Stimulated activated naive CD8-positive, alpha-beta T cell treated with anti-CD3 and anti-CD28 coated beads, Interleukin-15, amount 100 ng/mL, for 72 hours (primary cell): ENCODE measurements at regions not wholly inside any gene's neighbourhood (a gene's known extent, or its start where the extent isn't known, plus 50 kb on each side); places are given as distances from the start of the nearest gene placed in this dataset.

Experiments used
- ATAC-seq: fragments of 150-1000 bp; cut with Tn5 transposase; 2 replicates; pipeline ENCODE4 v1.10.0; 2021; ENCODE audit warnings: mild to moderate bottlenecking, moderate library complexity
- DNase-seq, 2 donors: peaks; one replicate each; pipeline ENCODE4 v3.0.0; 2021 to 2022
- H3K27ac Mint-ChIP-seq, 2 donors: one replicate each; pipeline ENCODE4 v1.8.0; 2022; ENCODE audit warnings: mild to moderate bottlenecking in 2 of 2, mixed read lengths in 2 of 2, moderate library complexity in 2 of 2
- H3K27me3 Mint-ChIP-seq: one replicate; pipeline ENCODE4 v1.8.0; 2022; ENCODE audit warnings: mixed read lengths
- H3K4me1 Mint-ChIP-seq: one replicate; pipeline ENCODE4 v1.8.0; 2022; ENCODE audit warnings: mild to moderate bottlenecking, mixed read lengths
- H3K4me3 Mint-ChIP-seq, 2 donors: one replicate each; pipeline ENCODE4 v1.8.0; 2022; ENCODE audit warnings: mild to moderate bottlenecking in 2 of 2, mixed read lengths in 2 of 2, moderate library complexity in 1 of 2
- H3K9me3 Mint-ChIP-seq, 2 donors: one replicate each; pipeline ENCODE4 v1.8.0; 2022; ENCODE audit warnings: mixed read lengths in 2 of 2

- DNase-seq = peak; percentile 64 to 87
- no peaks in the 10 kb centered on the region for H3K27me3 Mint-ChIP-seq
- ATAC-seq = peak; percentile 83
- H3K27ac Mint-ChIP-seq = peak overlapping the region; percentile 96 to 98
- H3K4me3 Mint-ChIP-seq = peak overlapping the region; percentile 64 to 73
- H3K4me1 Mint-ChIP-seq = peaks cover 46% of the 10 kb centered on the region
- peaks cover 31 to 46% of the 10 kb centered on the region in 2 donors for H3K9me3 Mint-ChIP-seq
Measured at GRCh38 chr10:7507887-7508726, 97.3 kb upstream of the SFMBT2 start.

DNA sequence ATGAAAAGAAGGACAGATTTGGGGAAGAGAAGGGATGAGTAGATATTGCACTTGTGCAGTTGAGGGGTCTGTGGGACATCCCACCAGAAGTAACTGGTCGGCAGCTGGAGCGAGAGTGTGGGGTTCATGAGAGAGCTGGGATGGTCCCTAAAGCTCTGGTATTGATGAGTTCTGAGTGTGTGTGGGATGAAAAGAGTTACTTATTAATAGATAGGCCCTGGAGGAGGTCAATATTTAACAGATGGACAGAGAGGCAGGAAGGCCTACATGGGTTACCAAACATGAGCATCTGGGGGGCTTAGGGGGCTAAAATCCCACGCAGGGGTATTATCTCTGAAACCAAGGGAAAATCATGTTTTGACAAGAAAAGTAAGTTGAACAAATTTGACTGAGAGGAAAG, 95.7 kb upstream of the SFMBT2 start:
- Mint-ChIP-seq H3K9me3 (peaks cover 31 to 40% of the 10 kb centered on the region in 2 donors), H3K27ac (peak overlapping the region in 1 of 2 donors; percentile 45), H3K4me3 (no peak overlapping the region), H3K4me1 (peaks cover 41% of the 10 kb centered on the region), H3K27me3 (no peaks in the 10 kb centered on the region)
- no peak for DNase-seq
- ATAC-seq = no peak

- Mint-ChIP-seq H3K27ac (no peak overlapping the region), H3K27me3 (no peaks in the 10 kb centered on the region), H3K4me1 (peaks cover 42% of the 10 kb centered on the region), H3K4me3 (no peak overlapping the region), H3K9me3 (peaks cover 26% of the 10 kb centered on the region in 2 donors)
- DNase-seq = no peak
- no peak for ATAC-seq
Measured at GRCh38 chr10:7505196-7505595, 94.4 kb upstream of the SFMBT2 start.

DNA sequence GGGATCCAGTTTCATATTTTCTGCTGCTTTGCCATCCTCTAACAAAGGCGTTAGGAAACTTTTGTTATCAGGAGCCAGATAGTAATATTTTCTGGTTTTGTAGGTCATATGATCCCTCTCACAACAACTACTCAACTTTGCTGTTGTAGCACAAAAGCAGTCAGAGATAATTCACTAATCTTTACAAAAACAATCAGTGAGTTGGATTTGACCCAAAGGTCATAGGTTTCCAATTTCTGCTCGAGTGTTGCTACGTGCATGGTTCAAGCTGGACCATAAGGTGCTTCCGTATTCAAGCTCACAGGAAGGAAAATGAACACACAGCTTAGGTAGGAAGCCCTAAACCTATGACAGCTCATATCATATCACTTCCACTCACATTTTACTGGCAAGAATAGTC, 92.4 kb upstream of the SFMBT2 start:
- Mint-ChIP-seq H3K27ac (no peak overlapping the region), H3K9me3 (peaks cover 10 to 12% of the 10 kb centered on the region in 2 donors), H3K4me3 (no peak overlapping the region), H3K27me3 (no peaks in the 10 kb centered on the region), H3K4me1 (peaks cover 36% of the 10 kb centered on the region)
- no peak for ATAC-seq
- DNase-seq = no peak

GRCh38 chr10:7501157-7501556, 90.3 kb upstream of the SFMBT2 start:
- DNase-seq (no peak), ATAC-seq (peak; percentile 71)
- Mint-ChIP-seq H3K27ac (no peak overlapping the region), H3K27me3 (no peaks in the 10 kb centered on the region), H3K9me3 (peaks cover 0 to under 1% of the 10 kb centered on the region in 2 donors), H3K4me3 (no peak overlapping the region), H3K4me1 (peaks cover 15% of the 10 kb centered on the region)

GRCh38 chr10:7498111-7498510, 87.3 kb upstream of the SFMBT2 start:
- Mint-ChIP-seq H3K4me1 (peaks cover 23% of the 10 kb centered on the region), H3K27me3 (no peaks in the 10 kb centered on the region), H3K4me3 (no peak overlapping the region), H3K27ac (no peak overlapping the region), H3K9me3 (no peaks in the 10 kb centered on the region)
- ATAC-seq (no peak), DNase-seq (no peak)

DNA sequence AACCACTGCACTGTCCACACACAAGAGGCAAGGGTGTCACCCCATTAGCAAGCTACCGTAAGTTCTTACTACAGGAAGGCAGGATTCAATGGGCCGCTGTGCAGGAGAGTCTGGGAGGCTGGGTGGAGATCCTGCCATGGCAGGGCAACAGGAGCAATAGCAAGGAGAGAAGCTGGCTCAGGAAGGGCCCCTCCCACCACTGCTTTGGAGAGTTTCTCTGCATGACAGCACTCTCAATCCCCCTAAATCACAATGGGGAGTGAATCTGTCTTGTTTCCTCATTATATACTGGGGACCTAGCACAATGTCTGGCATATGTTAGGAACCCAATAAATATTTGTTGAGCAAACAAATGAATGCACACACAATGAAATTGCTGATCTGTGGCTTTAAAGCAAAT, 83.2 kb upstream of the SFMBT2 start:
- no peak overlapping the region for H3K4me3 Mint-ChIP-seq
- no peak overlapping the region for H3K27ac Mint-ChIP-seq
- peaks cover 0 to 11% of the 10 kb centered on the region in 2 donors for H3K9me3 Mint-ChIP-seq
- ATAC-seq (no peak), DNase-seq (no peak)
- H3K27me3 Mint-ChIP-seq = no peaks in the 10 kb centered on the region
- peaks cover 42% of the 10 kb centered on the region for H3K4me1 Mint-ChIP-seq

DNA sequence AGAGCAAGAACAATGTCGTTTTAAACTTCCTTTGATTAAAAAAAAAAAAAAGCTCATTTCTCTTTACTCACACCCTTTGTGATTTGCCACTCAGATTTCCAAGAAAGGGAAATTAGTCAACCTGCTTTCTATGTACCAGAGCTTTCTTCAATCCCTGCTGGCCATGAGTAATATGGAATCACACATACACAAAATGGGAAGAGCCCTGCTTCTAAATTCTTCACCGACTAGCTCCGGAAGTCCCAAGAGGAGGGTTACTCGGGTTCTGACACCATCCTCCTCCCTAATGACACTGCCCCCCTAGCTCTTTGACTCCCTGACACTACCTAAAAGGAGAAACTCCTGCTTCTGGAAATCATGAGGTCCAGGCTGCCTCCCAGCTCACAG, 81.8 kb upstream of the SFMBT2 start:
- H3K4me1 Mint-ChIP-seq = peaks cover 51% of the 10 kb centered on the region
- no peak overlapping the region for H3K27ac Mint-ChIP-seq
- ATAC-seq = no peak
- H3K9me3 Mint-ChIP-seq = peaks cover 0 to 12% of the 10 kb centered on the region in 2 donors
- H3K27me3 Mint-ChIP-seq = no peaks in the 10 kb centered on the region
- H3K4me3 Mint-ChIP-seq = peak overlapping the region in 1 of 2 donors; percentile 66
- DNase-seq = no peak

- Mint-ChIP-seq H3K4me1 (peaks cover 56% of the 10 kb centered on the region), H3K27ac (peak overlapping the region in 1 of 2 donors; percentile 17), H3K9me3 (peaks cover 0 to 16% of the 10 kb centered on the region in 2 donors), H3K27me3 (no peaks in the 10 kb centered on the region), H3K4me3 (peak overlapping the region in 1 of 2 donors; percentile 61)
- DNase-seq = no peak
- ATAC-seq = no peak
Measured at GRCh38 chr10:7491949-7492659, 81.3 kb upstream of the SFMBT2 start.

GRCh38 chr10:7491230-7491629, 80.4 kb upstream of the SFMBT2 start:
- H3K4me3 Mint-ChIP-seq = no peak overlapping the region
- H3K27ac Mint-ChIP-seq = peak overlapping the region in 1 of 2 donors; percentile 68
- H3K27me3 Mint-ChIP-seq = no peaks in the 10 kb centered on the region
- peaks cover 57% of the 10 kb centered on the region for H3K4me1 Mint-ChIP-seq
- no peak for ATAC-seq
- no peak for DNase-seq
- H3K9me3 Mint-ChIP-seq = peaks cover 0 to 16% of the 10 kb centered on the region in 2 donors

DNA sequence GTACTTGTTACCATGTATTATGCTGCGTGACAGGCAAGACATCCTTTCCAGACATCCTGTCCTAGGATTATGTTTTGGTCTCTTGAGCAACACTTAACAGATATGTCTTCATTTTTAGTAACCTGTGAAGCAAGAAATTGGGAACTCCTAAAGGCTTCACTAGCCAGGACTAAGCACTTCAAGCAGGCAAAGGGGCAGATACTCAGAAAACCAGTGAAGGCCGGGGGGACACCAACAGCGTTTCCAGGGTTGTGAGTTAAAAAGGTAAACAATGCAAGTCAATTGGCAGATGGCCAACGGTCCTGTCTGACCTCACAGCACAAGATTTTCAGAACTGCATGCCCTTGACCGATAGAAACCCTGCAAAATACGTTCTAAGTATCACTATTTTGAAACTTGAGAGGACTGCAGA, 77.6 kb upstream of the SFMBT2 start:
- ATAC-seq = no peak
- DNase-seq = no peak
- H3K4me1 Mint-ChIP-seq = peaks cover 78% of the 10 kb centered on the region
- no peak overlapping the region for H3K27ac Mint-ChIP-seq
- no peak overlapping the region for H3K4me3 Mint-ChIP-seq
- no peaks in the 10 kb centered on the region for H3K27me3 Mint-ChIP-seq
- H3K9me3 Mint-ChIP-seq = peaks cover 0 to 16% of the 10 kb centered on the region in 2 donors

DNA sequence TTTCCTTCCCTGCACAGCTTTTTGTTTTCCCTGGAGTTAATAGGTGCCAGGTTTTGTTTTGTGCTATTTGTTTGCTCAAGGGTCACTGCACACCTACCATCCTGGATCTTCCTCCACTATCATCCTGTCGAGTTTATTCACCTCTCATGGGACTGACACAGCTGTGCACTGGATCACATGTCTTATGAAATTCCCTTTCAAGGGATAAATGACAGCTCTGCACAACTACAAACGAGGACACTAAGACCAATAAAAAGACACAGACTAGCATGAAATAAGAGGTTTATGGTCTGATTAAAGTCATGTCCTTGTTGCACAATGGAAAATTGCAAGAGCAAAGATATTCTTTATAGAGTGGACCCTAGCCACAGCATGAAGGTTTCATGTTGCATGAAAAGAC, 76.7 kb upstream of the SFMBT2 start:
- peaks cover 0 to 16% of the 10 kb centered on the region in 2 donors for H3K9me3 Mint-ChIP-seq
- peaks cover 78% of the 10 kb centered on the region for H3K4me1 Mint-ChIP-seq
- no peaks in the 10 kb centered on the region for H3K27me3 Mint-ChIP-seq
- H3K27ac Mint-ChIP-seq = peak overlapping the region in 1 of 2 donors; percentile 68
- no peak overlapping the region for H3K4me3 Mint-ChIP-seq
- ATAC-seq (no peak), DNase-seq (no peak)

DNA sequence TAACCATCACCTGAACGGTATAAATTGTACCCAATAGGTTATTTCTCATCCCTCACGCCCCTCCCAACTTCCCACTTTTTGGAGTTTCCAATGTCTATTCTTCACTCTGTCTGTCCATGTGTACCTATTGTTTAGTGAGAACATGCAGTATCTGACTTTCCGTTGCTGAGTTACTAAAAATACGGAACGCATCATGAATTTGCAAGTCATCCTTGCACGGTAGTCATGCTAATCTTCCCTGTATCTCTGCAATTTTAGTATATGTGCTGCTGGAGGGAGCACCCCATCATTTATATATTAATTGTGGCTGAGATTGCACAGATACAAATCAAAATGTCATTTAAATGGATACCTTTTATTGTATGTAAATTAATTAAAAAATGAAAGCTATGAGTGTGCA, 75.7 kb upstream of the SFMBT2 start:
- H3K27me3 Mint-ChIP-seq = no peaks in the 10 kb centered on the region
- H3K4me1 Mint-ChIP-seq = peaks cover 78% of the 10 kb centered on the region
- no peak overlapping the region for H3K27ac Mint-ChIP-seq

GRCh38 chr10:7485799-7486198, 75.0 kb upstream of the SFMBT2 start:
- DNase-seq (no peak), ATAC-seq (no peak)
- Mint-ChIP-seq H3K4me1 (peaks cover 78% of the 10 kb centered on the region), H3K9me3 (peaks cover 0 to 5% of the 10 kb centered on the region in 2 donors), H3K27me3 (no peaks in the 10 kb centered on the region), H3K27ac (no peak overlapping the region), H3K4me3 (peak overlapping the region in 1 of 2 donors; percentile 31)

More for the DNA sequence above, 75.7 kb upstream of the SFMBT2 start:
- DNase-seq (no peak), ATAC-seq (no peak)
- peaks cover 0 to 13% of the 10 kb centered on the region in 2 donors for H3K9me3 Mint-ChIP-seq
- no peak overlapping the region for H3K4me3 Mint-ChIP-seq

- no peak for ATAC-seq
Measured at GRCh38 chr10:7485244-7485556, 74.4 kb upstream of the SFMBT2 start.

More at GRCh38 chr10:7485244-7485556, 74.4 kb upstream of the SFMBT2 start:
- Mint-ChIP-seq H3K4me1 (peaks cover 81% of the 10 kb centered on the region), H3K9me3 (peaks cover 0 to 5% of the 10 kb centered on the region in 2 donors), H3K27me3 (no peaks in the 10 kb centered on the region), H3K4me3 (peak overlapping the region; percentile 69 to 73), H3K27ac (peak overlapping the region; percentile 42 to 47)
- no peak for DNase-seq
